ENCODE measurements at regions not wholly inside any gene's neighbourhood (a gene's known extent, or its start where the extent isn't known, plus 50 kb on each side); places are given as distances from the start of the nearest gene placed in this dataset.

DNA sequence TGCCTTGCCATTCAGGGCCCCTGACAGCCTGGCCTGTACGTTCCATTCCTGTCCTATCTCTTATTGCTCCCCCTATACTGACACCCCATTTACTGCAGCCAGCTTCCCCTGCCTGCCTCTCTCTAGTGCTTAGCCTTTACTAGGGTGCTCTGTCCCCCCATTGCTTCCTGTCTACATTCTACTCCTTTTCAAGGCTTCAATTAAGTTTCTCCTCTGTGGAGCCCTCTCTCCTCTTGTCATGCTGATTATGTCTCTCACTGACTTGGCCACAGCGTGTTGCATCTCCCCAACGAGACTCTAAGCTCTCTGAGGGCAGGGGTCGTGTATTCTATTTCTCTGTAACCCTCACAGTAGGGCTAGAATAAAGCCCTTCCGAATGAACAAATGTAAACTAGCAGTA, 185.2 kb downstream of the RPLP1 start (continued):
- TF ChIP-seq, protein P1, sequence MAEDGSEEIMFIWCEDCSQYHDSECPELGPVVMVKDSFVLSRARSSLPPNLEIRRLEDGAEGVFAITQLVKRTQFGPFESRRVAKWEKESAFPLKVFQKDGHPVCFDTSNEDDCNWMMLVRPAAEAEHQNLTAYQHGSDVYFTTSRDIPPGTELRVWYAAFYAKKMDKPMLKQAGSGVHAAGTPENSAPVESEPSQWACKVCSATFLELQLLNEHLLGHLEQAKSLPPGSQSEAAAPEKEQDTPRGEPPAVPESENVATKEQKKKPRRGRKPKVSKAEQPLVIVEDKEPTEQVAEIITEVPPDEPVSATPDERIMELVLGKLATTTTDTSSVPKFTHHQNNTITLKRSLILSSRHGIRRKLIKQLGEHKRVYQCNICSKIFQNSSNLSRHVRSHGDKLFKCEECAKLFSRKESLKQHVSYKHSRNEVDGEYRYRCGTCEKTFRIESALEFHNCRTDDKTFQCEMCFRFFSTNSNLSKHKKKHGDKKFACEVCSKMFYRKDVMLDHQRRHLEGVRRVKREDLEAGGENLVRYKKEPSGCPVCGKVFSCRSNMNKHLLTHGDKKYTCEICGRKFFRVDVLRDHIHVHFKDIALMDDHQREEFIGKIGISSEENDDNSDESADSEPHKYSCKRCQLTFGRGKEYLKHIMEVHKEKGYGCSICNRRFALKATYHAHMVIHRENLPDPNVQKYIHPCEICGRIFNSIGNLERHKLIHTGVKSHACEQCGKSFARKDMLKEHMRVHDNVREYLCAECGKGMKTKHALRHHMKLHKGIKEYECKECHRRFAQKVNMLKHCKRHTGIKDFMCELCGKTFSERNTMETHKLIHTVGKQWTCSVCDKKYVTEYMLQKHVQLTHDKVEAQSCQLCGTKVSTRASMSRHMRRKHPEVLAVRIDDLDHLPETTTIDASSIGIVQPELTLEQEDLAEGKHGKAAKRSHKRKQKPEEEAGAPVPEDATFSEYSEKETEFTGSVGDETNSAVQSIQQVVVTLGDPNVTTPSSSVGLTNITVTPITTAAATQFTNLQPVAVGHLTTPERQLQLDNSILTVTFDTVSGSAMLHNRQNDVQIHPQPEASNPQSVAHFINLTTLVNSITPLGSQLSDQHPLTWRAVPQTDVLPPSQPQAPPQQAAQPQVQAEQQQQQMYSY (CRISPR knock-in tag; IDR thresholded peaks at IDR 0.05), result no peak
- TF ChIP-seq, protein P2, sequence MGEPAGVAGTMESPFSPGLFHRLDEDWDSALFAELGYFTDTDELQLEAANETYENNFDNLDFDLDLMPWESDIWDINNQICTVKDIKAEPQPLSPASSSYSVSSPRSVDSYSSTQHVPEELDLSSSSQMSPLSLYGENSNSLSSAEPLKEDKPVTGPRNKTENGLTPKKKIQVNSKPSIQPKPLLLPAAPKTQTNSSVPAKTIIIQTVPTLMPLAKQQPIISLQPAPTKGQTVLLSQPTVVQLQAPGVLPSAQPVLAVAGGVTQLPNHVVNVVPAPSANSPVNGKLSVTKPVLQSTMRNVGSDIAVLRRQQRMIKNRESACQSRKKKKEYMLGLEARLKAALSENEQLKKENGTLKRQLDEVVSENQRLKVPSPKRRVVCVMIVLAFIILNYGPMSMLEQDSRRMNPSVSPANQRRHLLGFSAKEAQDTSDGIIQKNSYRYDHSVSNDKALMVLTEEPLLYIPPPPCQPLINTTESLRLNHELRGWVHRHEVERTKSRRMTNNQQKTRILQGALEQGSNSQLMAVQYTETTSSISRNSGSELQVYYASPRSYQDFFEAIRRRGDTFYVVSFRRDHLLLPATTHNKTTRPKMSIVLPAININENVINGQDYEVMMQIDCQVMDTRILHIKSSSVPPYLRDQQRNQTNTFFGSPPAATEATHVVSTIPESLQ (CRISPR knock-in tag; IDR thresholded peaks at IDR 0.05), result no peak
- no peak for TF ChIP-seq ZNF425 (CRISPR knock-in tag; conservative IDR thresholded peaks at IDR 0.05)
- TF ChIP-seq FOXP4 (CRISPR knock-in tag; IDR thresholded peaks at IDR 0.05), result no peak
- no peak for TF ChIP-seq ZBTB21 (CRISPR knock-in tag; IDR thresholded peaks at IDR 0.05; ENCODE audit: borderline replicate concordance)
- TF ChIP-seq, protein P3, sequence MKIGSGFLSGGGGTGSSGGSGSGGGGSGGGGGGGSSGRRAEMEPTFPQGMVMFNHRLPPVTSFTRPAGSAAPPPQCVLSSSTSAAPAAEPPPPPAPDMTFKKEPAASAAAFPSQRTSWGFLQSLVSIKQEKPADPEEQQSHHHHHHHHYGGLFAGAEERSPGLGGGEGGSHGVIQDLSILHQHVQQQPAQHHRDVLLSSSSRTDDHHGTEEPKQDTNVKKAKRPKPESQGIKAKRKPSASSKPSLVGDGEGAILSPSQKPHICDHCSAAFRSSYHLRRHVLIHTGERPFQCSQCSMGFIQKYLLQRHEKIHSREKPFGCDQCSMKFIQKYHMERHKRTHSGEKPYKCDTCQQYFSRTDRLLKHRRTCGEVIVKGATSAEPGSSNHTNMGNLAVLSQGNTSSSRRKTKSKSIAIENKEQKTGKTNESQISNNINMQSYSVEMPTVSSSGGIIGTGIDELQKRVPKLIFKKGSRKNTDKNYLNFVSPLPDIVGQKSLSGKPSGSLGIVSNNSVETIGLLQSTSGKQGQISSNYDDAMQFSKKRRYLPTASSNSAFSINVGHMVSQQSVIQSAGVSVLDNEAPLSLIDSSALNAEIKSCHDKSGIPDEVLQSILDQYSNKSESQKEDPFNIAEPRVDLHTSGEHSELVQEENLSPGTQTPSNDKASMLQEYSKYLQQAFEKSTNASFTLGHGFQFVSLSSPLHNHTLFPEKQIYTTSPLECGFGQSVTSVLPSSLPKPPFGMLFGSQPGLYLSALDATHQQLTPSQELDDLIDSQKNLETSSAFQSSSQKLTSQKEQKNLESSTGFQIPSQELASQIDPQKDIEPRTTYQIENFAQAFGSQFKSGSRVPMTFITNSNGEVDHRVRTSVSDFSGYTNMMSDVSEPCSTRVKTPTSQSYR (CRISPR knock-in tag; IDR thresholded peaks at IDR 0.05), result no peak
- no peak for TF ChIP-seq CBFB (CRISPR knock-in tag; IDR thresholded peaks at IDR 0.05; ENCODE audit: low read depth)
- no peak for TF ChIP-seq NR3C1 (CRISPR knock-in tag; conservative IDR thresholded peaks at IDR 0.05; ENCODE audit: low read depth)
- no peak for TF ChIP-seq MLX (CRISPR knock-in tag; IDR thresholded peaks at IDR 0.05)
- TF ChIP-seq RORB (CRISPR knock-in tag; IDR thresholded peaks at IDR 0.05), result no peak
- TF ChIP-seq, protein P4, sequence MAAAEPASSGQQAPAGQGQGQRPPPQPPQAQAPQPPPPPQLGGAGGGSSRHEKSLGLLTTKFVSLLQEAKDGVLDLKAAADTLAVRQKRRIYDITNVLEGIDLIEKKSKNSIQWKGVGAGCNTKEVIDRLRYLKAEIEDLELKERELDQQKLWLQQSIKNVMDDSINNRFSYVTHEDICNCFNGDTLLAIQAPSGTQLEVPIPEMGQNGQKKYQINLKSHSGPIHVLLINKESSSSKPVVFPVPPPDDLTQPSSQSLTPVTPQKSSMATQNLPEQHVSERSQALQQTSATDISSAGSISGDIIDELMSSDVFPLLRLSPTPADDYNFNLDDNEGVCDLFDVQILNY (CRISPR knock-in tag; IDR thresholded peaks at IDR 0.05), result no peak
- no peak for TF ChIP-seq CREM (CRISPR knock-in tag; IDR thresholded peaks at IDR 0.05)

Data from WTC11 (cell line).